Fibroblast of skin of back (primary cell): ENCODE measurements at regions not wholly inside any gene's neighbourhood (a gene's known extent, or its start where the extent isn't known, plus 50 kb on each side); places are given as distances from the start of the nearest gene placed in this dataset.
A peak's percentile ranks its signal among the peaks of the same experiment; 100 is the strongest.

Experiments used
- DNase-seq: peaks from one replicate; pipeline ENCODE4 v3.0.0-alpha.2; 2013

- DNase-seq, result peak; percentile 37
These were observed 375.7 kb upstream of the MARCKS start for GRCh38 chr6:113481458-113481857.

GRCh38 chr6:113481910-113482309, 375.2 kb upstream of the MARCKS start:
- DNase-seq, result no peak

DNA sequence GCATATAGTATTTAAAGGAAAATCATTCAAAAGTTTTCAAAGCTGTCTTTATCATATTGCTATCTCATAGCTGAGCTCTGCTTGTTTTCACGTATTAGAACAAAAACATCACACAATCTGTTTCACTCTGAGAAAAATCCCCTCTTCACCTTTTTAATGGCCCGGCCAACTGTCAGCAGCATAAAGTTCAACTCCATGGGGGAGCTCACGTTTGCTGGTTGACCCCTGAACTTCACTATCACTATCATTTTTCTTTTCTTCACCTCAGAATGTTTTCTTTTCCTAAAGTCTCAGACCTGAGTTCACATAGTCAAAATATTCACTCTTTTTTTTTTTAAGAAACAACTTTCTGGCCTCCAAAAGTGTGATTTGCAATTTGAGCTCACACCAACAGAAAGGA, 374.4 kb upstream of the MARCKS start:
- no peak for DNase-seq

- DNase-seq, result no peak
These were observed 370.9 kb upstream of the MARCKS start for GRCh38 chr6:113486199-113486598.

DNA sequence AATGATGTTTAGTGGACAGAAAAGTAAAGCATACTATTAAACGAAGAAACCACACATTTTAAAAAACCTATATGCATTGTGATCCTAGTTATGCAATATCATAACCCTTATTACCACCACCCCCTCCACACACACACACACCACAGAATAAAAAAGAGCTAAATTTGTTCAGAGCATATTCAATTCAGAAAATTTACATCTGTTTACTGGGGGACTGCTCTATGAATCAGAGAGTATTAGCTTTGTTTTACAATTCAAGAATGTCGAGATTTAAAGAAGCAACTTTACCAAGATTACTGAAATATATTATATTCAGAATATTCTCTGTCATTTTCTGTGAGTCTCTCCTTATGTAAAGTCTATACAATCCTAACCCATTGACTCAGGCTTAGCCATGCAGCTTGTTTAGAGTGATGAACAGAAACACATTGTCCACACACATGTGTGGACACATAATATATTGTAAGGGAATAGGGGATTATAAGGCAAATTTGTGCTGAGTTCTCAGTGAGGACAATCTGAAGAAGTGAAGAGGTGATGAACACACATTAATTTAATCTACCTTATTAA, 369.6 kb upstream of the MARCKS start:
- no peak for DNase-seq

GRCh38 chr6:113488061-113488460, 369.1 kb upstream of the MARCKS start:
- DNase-seq, result no peak

GRCh38 chr6:113488812-113489685, 368.1 kb upstream of the MARCKS start:
- DNase-seq, result no peak

- DNase-seq, result no peak
These were observed 367.0 kb upstream of the MARCKS start for GRCh38 chr6:113489952-113490746.

GRCh38 chr6:113491376-113491775, 365.8 kb upstream of the MARCKS start:
- no peak for DNase-seq

GRCh38 chr6:113493991-113494390, 363.2 kb upstream of the MARCKS start:
- no peak for DNase-seq

DNA sequence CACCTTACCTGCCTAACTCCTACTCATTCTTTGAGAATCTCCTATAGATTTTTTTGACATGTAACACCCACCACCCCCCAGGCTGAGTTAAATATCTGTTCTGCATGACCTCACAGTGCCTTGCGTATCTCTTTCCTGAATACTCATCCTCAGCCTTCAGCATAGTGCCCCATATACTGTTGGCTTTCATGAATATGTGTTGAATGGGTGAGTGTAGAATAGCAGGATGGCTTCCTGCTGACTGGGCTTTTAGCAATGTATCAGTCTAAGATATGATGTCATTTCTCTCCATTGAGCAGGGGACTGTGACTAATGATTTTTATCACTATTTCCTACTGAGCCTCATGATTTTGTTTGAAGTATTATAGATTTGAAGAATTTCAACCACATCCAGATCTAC, 361.6 kb upstream of the MARCKS start:
- peak; percentile 89 for DNase-seq

DNA sequence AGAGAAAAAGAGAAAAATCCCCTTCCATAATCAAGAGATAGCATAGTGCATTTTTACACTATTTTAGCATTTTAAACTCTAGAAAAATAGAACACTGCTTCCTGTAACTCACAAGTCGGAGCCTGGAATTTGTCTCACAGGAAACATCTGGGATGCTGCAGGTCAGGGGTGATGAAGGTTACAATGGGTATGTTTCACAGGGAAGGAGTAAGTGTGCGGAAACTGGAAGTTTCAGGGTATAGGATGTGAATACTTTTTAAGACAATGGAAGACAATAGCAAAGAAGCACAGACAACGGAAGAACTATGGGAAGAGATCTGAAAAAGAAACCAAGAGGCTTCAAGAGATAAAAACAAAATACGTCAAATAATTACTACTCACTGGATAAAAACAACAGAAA, 361.0 kb upstream of the MARCKS start:
- DNase-seq, result no peak

DNA sequence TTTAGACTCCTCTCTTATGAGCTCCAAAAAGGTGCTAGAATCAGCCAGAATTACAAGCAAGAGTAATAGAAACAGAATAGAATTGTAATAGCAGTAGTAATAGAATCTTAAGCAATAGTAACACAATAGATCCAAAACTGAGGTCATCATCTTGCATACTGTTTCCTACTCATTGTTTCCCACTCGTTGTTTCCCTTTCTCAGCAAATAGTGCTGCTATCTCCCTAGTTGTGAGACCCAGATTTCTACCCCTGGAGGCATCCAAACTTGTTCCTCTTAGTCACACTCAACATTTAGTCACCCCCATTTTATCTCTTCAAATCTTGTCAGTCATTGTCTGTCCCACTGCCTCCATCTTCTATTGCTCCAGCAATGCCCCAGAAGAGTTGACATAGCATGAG, 356.9 kb upstream of the MARCKS start:
- DNase-seq, result no peak

DNA sequence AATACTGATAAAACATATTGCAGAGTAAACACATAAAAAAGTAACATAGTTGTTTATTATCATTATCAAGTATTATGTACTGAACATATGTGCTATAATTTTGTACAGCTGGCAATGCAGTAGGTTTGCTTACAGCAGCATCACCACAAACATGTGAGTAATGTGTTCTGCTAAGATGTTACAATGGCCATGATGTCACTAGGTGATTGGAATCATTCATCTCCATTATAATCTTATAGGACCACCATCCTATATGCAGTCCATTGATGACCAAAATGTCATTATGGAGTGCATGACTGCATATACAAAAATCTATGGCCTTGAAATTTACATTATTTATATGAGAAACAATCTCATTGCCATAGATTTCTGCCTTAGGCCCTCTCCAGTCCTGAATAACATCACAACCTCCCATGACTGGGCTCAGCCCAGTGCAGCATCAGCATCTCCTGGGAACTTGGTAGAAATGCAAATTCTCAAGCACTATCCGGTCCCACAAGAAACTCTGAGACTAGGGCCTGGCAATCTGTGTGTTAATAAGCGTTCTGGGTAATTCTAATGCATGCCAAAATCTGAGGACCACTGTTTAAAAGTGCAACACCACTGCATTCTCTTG, 352.0 kb upstream of the MARCKS start:
- no peak for DNase-seq

DNA sequence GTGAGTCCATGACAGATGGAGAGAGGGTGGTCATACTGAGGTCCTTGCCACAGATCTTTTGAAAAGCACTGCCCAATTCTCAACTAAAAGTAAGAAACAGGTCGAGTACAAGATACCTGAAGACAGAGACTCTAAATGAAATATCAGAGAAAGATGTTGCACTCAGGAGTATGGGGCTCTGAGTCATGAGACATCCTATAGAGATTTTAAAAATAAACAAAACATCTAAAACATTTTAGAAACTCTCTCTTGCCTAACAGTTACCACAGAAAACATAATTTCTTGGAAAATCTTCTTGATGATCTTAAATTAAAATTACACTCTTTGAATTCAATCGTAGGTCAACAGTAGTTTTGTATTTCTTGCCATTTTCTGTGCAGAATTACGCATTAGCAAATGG, 348.9 kb upstream of the MARCKS start:
- DNase-seq, result no peak

- no peak for DNase-seq
These were observed 346.0 kb upstream of the MARCKS start for GRCh38 chr6:113511100-113511499.

DNA sequence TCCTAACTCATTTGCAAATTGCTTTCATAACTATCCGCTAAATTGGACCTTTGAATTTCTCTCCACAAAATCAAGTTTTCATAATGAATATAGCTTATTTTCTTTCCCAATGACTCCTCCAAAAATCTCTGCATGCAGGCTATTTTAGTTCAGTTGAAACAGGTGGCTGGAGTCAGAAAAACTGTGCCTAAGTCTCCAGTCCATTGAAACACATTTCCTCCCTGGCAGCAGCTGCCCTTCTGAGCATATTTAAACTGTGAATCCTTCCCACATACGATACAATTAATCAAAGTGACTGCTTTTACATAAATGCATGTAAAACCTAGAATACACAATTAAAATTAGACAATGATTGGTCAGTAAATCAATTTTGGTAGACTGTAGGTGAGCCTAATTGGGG, 344.6 kb upstream of the MARCKS start:
- no peak for DNase-seq

- DNase-seq, result no peak
These were observed 344.1 kb upstream of the MARCKS start for GRCh38 chr6:113513086-113513485.

- DNase-seq, result peak; percentile 9
These were observed 334.8 kb upstream of the MARCKS start for GRCh38 chr6:113522376-113522775.

DNA sequence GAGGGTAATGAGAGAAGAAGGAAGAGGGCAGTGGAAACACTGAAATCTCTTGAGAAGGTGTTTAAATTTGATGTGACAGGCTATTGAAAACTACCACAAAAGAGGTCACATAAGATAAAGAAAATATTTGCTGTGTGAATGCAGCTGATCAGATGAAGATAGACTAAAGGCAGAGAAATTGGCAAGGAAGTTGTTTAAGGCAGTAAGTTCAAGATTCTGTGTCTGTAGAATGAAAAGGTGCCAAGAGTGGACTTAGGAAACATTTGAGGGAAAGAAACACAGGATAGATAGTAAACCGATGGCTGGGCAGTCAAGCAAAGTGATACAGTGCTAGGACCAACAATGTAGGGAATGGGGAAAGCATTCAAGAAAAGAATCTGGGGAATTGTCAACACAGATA, 332.3 kb upstream of the MARCKS start:
- DNase-seq, result peak; percentile 29

- DNase-seq, result no peak
These were observed 330.6 kb upstream of the MARCKS start for GRCh38 chr6:113526553-113526952.

- DNase-seq, result no peak
These were observed 330.1 kb upstream of the MARCKS start for GRCh38 chr6:113526995-113527394.

DNA sequence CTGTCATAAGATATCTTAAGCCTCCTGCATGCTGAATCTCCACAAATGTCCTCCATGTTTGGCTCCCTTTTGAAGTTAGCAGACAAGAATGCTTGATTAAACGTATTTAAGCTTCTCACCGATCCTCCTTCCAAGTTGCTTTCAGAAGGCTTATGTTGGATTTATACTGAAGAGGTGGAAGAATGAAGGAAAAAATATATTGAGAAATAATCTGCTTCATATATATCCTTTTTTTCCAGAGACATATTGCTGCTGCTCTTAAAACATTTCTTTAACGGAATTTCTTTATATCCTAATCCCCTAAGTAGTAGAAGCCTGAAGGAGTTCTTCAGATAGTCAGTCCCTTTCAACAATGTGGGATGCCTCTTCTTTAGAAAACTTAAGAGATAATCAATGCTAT, 329.0 kb upstream of the MARCKS start:
- no peak for DNase-seq
